OCI-LY1 (cell line): ENCODE measurements at regions not wholly inside any gene's neighbourhood (a gene's known extent, or its start where the extent isn't known, plus 50 kb on each side); places are given as distances from the start of the nearest gene placed in this dataset.

Source experiments
- H2AFZ ChIP-seq: fragments of 200-600 bp; sonication (generic), shearing (Covaris generic); 2 replicates; pipeline ENCODE4 v1.6.0; 2014; ENCODE audit warnings: antibody characterized with exemption, mild to moderate bottlenecking, low read length
- H3F3A ChIP-seq: fragments of 200-600 bp; sonication (generic), shearing (Covaris generic); 2 replicates; pipeline ENCODE4 v1.6.0; 2014; ENCODE audit warnings: mild to moderate bottlenecking, antibody characterized with exemption, low read length, moderate library complexity; ENCODE audit not compliant: insufficient read depth
- H3K27ac ChIP-seq: fragments of 200-600 bp; sonication (generic); 2 replicates; pipeline ENCODE4 v1.5.1; 2014; ENCODE audit warnings: low read length, mixed run types, mild to moderate bottlenecking, low read depth; ENCODE audit not compliant: poor library complexity, severe bottlenecking
- H3K27me3 ChIP-seq: fragments of 200-600 bp; sonication (generic); 2 replicates; pipeline ENCODE4 v1.6.0; 2014; ENCODE audit warnings: antibody characterized with exemption, mild to moderate bottlenecking, low read length, moderate library complexity; ENCODE audit not compliant: insufficient read depth
- H3K36me3 ChIP-seq: fragments of 200-600 bp; sonication (generic); 2 replicates; pipeline ENCODE4 v1.6.1; 2014; ENCODE audit warnings: mild to moderate bottlenecking, antibody characterized with exemption, low read length, moderate library complexity, mixed read lengths; ENCODE audit not compliant: insufficient read depth
- H3K4me1 ChIP-seq: fragments of 200-600 bp; sonication (generic); 2 replicates; pipeline ENCODE4 v1.5.1; 2014; ENCODE audit warnings: mild to moderate bottlenecking, low read length, moderate library complexity; ENCODE audit not compliant: insufficient read depth, severe bottlenecking
- H3K4me2 ChIP-seq: fragments of 200-600 bp; sonication (generic), shearing (Covaris generic); 2 replicates; pipeline ENCODE4 v1.6.1; 2014; ENCODE audit warnings: low read length
- H3K4me3 ChIP-seq: fragments of 200-600 bp; sonication (generic); 2 replicates; pipeline ENCODE4 v1.5.1; 2014; ENCODE audit warnings: low read length, low read depth, mild to moderate bottlenecking, mixed read lengths; ENCODE audit not compliant: poor library complexity, severe bottlenecking
- H3K79me2 ChIP-seq: fragments of 200-600 bp; shearing (Covaris generic); 2 replicates; pipeline ENCODE4 v1.6.1; 2016; ENCODE audit warnings: mixed run types, low read length, mixed read lengths; ENCODE audit not compliant: insufficient read depth
- H3K9ac ChIP-seq: fragments of 200-600 bp; sonication (generic), shearing (Covaris generic); 2 replicates; pipeline ENCODE4 v1.6.1; 2014; ENCODE audit warnings: mild to moderate bottlenecking, low read length, mixed read lengths
- H3K9me2 ChIP-seq: fragments of 200-600 bp; sonication (generic), shearing (Covaris generic); 2 replicates; pipeline ENCODE4 v1.6.1; 2014; ENCODE audit warnings: low read depth, mild to moderate bottlenecking, low read length, mixed read lengths
- H3K9me3 ChIP-seq: fragments of 200-600 bp; shearing (Covaris generic); 2 replicates; pipeline ENCODE4 v1.6.1; 2014; ENCODE audit warnings: low read length, mixed read lengths
- H4K20me1 ChIP-seq: fragments of 200-600 bp; sonication (generic), shearing (Covaris generic); 2 replicates; pipeline ENCODE4 v1.6.0; 2016; ENCODE audit warnings: mild to moderate bottlenecking, low read length; ENCODE audit not compliant: insufficient read depth
- CTCF ChIP-seq: fragments of 200-600 bp; sonication (generic), shearing (Covaris generic); IDR thresholded peaks from 2 replicates; pipeline ENCODE4 v1.5.1; 2017; ENCODE audit warnings: mild to moderate bottlenecking, antibody characterized with exemption, low read length, moderate library complexity, mixed read lengths
- EZH2 ChIP-seq: fragments of 200-600 bp; sonication (generic), shearing (Covaris generic); IDR thresholded peaks from 2 replicates; pipeline ENCODE4 v1.8.0; 2017; ENCODE audit warnings: borderline replicate concordance, mixed run types, mild to moderate bottlenecking, antibody characterized with exemption, low read length, moderate library complexity, mixed read lengths

GRCh38 chr11:69234740-69235710, 58.9 kb upstream of the MYEOV start:
- H3K9me3 ChIP-seq: no peaks in the 10 kb centered on the region
- H3K4me2 ChIP-seq: no peak overlapping the region
- no peak overlapping the region for H3K9ac ChIP-seq
- H4K20me1 ChIP-seq: no peaks in the 10 kb centered on the region
- no peak for TF ChIP-seq EZH2
- TF ChIP-seq CTCF: no peak
- no peaks in the 10 kb centered on the region for H3K4me1 ChIP-seq
- H3K79me2 ChIP-seq: no peaks in the 10 kb centered on the region
- no peak overlapping the region for H2AFZ ChIP-seq
- H3K9me2 ChIP-seq: no peaks in the 10 kb centered on the region
- H3F3A ChIP-seq: no peaks in the 10 kb centered on the region
- H3K36me3 ChIP-seq: no peaks in the 10 kb centered on the region
- H3K4me3 ChIP-seq: no peak overlapping the region
- H3K27me3 ChIP-seq: no peaks in the 10 kb centered on the region
- H3K27ac ChIP-seq: no peak overlapping the region

GRCh38 chr11:69238573-69239351, 55.2 kb upstream of the MYEOV start:
- H3K9me3 ChIP-seq: no peaks in the 10 kb centered on the region
- no peak overlapping the region for H3K4me3 ChIP-seq
- no peaks in the 10 kb centered on the region for H3K4me1 ChIP-seq
- H3K79me2 ChIP-seq: no peaks in the 10 kb centered on the region
- H3F3A ChIP-seq: no peaks in the 10 kb centered on the region
- H4K20me1 ChIP-seq: no peaks in the 10 kb centered on the region
- no peak for TF ChIP-seq EZH2
- TF ChIP-seq CTCF: no peak
- H3K36me3 ChIP-seq: no peaks in the 10 kb centered on the region
- no peak overlapping the region for H2AFZ ChIP-seq
- H3K27me3 ChIP-seq: no peaks in the 10 kb centered on the region
- no peak overlapping the region for H3K4me2 ChIP-seq
- H3K9me2 ChIP-seq: no peaks in the 10 kb centered on the region
- no peak overlapping the region for H3K9ac ChIP-seq
- H3K27ac ChIP-seq: no peak overlapping the region

DNA sequence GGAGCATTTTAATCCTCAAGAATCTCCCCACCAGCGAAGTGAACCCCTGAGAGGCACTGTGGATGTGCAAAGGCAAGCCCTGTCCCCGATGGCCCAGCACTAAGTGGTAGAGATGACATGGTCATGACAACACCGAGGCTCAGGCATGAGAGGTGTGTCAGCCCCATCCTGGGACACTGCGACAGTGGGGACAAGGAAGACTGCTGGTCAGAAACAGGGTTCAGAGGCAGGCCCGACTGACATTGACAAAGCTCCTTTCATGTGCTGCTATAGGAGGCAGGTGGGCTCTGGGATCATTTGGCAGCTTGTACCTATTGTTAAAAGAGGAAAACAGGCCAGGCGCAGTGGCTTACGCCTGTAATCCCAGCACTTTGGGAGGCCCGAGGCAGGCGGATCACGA, 54.3 kb upstream of the MYEOV start:
- no peak for TF ChIP-seq EZH2
- no peak for TF ChIP-seq CTCF
- H4K20me1 ChIP-seq: no peaks in the 10 kb centered on the region
- no peak overlapping the region for H3K27ac ChIP-seq
- H3K27me3 ChIP-seq: 0 out of 2 replicates have a peak, but pooled peaks cover 3% of the 10 kb centered on the region
- no peaks in the 10 kb centered on the region for H3K9me3 ChIP-seq
- H3K4me1 ChIP-seq: no peaks in the 10 kb centered on the region
- H3K4me3 ChIP-seq: no peak overlapping the region
- no peaks in the 10 kb centered on the region for H3K79me2 ChIP-seq
- H3K9ac ChIP-seq: no peak overlapping the region
- no peak overlapping the region for H2AFZ ChIP-seq
- no peaks in the 10 kb centered on the region for H3F3A ChIP-seq
- H3K4me2 ChIP-seq: no peak overlapping the region
- H3K9me2 ChIP-seq: no peaks in the 10 kb centered on the region
- no peaks in the 10 kb centered on the region for H3K36me3 ChIP-seq
